Liver (tissue), 3 donors: ENCODE measurements at regions not wholly inside any gene's neighbourhood (a gene's known extent, or its start where the extent isn't known, plus 50 kb on each side); places are given as distances from the start of the nearest gene placed in this dataset.
"Not testable (repeated sequence)": the region's sequence is repeated elsewhere in the genome, so short reads cannot be mapped to it uniquely, and the experiment has no call there.

Experiments used
- FOXA1 ChIP-seq: IDR thresholded peaks from 2 replicates; pipeline ENCODE4 v1.6.1; 2016; ENCODE audit warnings: antibody characterized with exemption
- HNF4G ChIP-seq: IDR thresholded peaks from 2 replicates; pipeline ENCODE4 v1.6.1; 2016; ENCODE audit warnings: antibody characterized with exemption
- JUND ChIP-seq, 2 donors: IDR thresholded peaks; 2 replicates each; pipeline ENCODE4 v1.6.1; 2016; ENCODE audit warnings: antibody characterized with exemption in 2 of 2
- RAD21 ChIP-seq, 2 donors: IDR thresholded peaks; 2 replicates each; pipeline ENCODE4 v1.6.1; 2016; ENCODE audit warnings: antibody characterized with exemption in 2 of 2, mild to moderate bottlenecking in 2 of 2
- TAF1 ChIP-seq: conservative IDR thresholded peaks from 2 replicates; pipeline ENCODE4 v1.6.1; 2016; ENCODE audit warnings: antibody characterized with exemption, mild to moderate bottlenecking
- YY1 ChIP-seq: IDR thresholded peaks from 2 replicates; pipeline ENCODE4 v1.6.1; 2016; ENCODE audit warnings: antibody characterized with exemption, mild to moderate bottlenecking
- TF ChIP-seq, protein P1 (sequence below): fragments of 150-350 bp; IDR thresholded peaks from 2 replicates; pipeline ENCODE4 v1.5.1; 2017; ENCODE audit warnings: improper control_type of control experiment, low read depth, low read length; ENCODE audit not compliant: missing input control
- TF ChIP-seq, protein P2 (sequence below): IDR thresholded peaks from 2 replicates; pipeline ENCODE4 v1.6.1; 2016; ENCODE audit warnings: antibody characterized with exemption
- TF ChIP-seq, protein P3 (sequence below): IDR thresholded peaks from 2 replicates; pipeline ENCODE4 v1.6.1; 2016; ENCODE audit warnings: antibody characterized with exemption
- TF ChIP-seq, protein P4 (sequence below): IDR thresholded peaks from 2 replicates; pipeline ENCODE4 v1.6.1; 2016; ENCODE audit warnings: antibody characterized with exemption, mild to moderate bottlenecking
- donor health status: healthy.
- donor health status: healthy.

DNA sequence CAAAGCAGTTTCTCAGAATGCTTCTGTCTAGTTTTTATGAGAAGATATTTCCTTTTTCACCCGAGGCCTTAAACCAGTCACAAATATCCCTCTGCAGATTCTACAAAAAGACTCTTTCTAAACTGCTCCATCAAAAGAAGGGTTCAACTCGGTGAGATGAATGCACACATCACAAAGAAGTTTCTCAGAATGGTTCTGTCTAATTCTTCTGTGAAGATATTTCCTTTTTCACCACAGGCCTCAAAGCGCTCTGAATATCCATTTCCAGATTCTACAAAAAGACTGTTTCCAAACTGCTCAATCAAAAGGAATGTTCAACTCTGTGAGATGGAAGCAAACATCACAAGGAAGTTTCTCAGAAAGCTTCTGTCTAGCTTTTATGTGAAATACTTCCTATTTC, 1843.3 kb downstream of the UQCRFS1 start:
- TF ChIP-seq, protein P1, sequence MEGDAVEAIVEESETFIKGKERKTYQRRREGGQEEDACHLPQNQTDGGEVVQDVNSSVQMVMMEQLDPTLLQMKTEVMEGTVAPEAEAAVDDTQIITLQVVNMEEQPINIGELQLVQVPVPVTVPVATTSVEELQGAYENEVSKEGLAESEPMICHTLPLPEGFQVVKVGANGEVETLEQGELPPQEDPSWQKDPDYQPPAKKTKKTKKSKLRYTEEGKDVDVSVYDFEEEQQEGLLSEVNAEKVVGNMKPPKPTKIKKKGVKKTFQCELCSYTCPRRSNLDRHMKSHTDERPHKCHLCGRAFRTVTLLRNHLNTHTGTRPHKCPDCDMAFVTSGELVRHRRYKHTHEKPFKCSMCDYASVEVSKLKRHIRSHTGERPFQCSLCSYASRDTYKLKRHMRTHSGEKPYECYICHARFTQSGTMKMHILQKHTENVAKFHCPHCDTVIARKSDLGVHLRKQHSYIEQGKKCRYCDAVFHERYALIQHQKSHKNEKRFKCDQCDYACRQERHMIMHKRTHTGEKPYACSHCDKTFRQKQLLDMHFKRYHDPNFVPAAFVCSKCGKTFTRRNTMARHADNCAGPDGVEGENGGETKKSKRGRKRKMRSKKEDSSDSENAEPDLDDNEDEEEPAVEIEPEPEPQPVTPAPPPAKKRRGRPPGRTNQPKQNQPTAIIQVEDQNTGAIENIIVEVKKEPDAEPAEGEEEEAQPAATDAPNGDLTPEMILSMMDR, result not testable (repeated sequence)
- TF ChIP-seq, protein P2, sequence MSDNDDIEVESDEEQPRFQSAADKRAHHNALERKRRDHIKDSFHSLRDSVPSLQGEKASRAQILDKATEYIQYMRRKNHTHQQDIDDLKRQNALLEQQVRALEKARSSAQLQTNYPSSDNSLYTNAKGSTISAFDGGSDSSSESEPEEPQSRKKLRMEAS, result not testable (repeated sequence)
- TF ChIP-seq FOXA1; TAF1; HNF4G; RAD21 (IDR thresholded peaks at IDR 0.05); YY1; JUND (IDR thresholded peaks at IDR 0.05): not testable (repeated sequence)
- TF ChIP-seq, protein P3, sequence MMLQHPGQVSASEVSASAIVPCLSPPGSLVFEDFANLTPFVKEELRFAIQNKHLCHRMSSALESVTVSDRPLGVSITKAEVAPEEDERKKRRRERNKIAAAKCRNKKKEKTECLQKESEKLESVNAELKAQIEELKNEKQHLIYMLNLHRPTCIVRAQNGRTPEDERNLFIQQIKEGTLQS, result not testable (repeated sequence)
- TF ChIP-seq, protein P4, sequence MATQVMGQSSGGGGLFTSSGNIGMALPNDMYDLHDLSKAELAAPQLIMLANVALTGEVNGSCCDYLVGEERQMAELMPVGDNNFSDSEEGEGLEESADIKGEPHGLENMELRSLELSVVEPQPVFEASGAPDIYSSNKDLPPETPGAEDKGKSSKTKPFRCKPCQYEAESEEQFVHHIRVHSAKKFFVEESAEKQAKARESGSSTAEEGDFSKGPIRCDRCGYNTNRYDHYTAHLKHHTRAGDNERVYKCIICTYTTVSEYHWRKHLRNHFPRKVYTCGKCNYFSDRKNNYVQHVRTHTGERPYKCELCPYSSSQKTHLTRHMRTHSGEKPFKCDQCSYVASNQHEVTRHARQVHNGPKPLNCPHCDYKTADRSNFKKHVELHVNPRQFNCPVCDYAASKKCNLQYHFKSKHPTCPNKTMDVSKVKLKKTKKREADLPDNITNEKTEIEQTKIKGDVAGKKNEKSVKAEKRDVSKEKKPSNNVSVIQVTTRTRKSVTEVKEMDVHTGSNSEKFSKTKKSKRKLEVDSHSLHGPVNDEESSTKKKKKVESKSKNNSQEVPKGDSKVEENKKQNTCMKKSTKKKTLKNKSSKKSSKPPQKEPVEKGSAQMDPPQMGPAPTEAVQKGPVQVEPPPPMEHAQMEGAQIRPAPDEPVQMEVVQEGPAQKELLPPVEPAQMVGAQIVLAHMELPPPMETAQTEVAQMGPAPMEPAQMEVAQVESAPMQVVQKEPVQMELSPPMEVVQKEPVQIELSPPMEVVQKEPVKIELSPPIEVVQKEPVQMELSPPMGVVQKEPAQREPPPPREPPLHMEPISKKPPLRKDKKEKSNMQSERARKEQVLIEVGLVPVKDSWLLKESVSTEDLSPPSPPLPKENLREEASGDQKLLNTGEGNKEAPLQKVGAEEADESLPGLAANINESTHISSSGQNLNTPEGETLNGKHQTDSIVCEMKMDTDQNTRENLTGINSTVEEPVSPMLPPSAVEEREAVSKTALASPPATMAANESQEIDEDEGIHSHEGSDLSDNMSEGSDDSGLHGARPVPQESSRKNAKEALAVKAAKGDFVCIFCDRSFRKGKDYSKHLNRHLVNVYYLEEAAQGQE, result not testable (repeated sequence)
